ENCODE measurements at regions not wholly inside any gene's neighbourhood (a gene's known extent, or its start where the extent isn't known, plus 50 kb on each side); places are given as distances from the start of the nearest gene placed in this dataset.

DNA sequence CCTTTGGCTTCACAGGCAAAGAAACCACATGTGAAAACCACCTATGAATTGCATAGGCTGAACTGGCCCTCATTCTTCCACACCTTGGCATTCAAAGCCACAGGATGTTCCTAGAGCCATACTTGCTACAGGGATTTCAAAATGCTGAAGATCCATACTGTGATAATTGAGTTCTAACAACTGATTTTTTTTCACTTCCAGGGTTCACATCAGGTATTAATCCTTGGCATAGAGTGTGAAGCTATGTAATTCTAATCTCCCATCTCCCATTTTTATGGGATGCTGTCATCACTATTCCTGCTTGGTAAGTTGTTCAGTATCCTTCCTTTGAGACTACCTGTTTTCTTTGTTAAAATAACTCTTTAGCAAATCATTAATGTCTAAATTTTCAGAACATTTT, 1569.2 kb upstream of the ADGRL3 start:
- no peaks in the 10 kb centered on the region for H3K27me3 ChIP-seq
- no peaks in the 10 kb centered on the region for H3K36me3 ChIP-seq
- no peaks in the 10 kb centered on the region for H3K4me1 ChIP-seq
- TF ChIP-seq, protein P1, sequence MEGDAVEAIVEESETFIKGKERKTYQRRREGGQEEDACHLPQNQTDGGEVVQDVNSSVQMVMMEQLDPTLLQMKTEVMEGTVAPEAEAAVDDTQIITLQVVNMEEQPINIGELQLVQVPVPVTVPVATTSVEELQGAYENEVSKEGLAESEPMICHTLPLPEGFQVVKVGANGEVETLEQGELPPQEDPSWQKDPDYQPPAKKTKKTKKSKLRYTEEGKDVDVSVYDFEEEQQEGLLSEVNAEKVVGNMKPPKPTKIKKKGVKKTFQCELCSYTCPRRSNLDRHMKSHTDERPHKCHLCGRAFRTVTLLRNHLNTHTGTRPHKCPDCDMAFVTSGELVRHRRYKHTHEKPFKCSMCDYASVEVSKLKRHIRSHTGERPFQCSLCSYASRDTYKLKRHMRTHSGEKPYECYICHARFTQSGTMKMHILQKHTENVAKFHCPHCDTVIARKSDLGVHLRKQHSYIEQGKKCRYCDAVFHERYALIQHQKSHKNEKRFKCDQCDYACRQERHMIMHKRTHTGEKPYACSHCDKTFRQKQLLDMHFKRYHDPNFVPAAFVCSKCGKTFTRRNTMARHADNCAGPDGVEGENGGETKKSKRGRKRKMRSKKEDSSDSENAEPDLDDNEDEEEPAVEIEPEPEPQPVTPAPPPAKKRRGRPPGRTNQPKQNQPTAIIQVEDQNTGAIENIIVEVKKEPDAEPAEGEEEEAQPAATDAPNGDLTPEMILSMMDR (IDR thresholded peaks at IDR 0.05): no peak
- no peak for TF ChIP-seq POLR2A (IDR thresholded peaks at IDR 0.05)
- no peak for DNase-seq
- no peaks in the 10 kb centered on the region for H3K9me3 ChIP-seq
- no peak overlapping the region for H3K27ac ChIP-seq
- no peak overlapping the region for H3K4me3 ChIP-seq

GRCh38 chr4:59637596-59637995, 1562.5 kb upstream of the ADGRL3 start:
- Histone ChIP-seq H3K36me3 (no peaks in the 10 kb centered on the region), H3K27ac (no peak overlapping the region), H3K4me1 (no peaks in the 10 kb centered on the region), H3K9me3 (no peaks in the 10 kb centered on the region), H3K4me3 (no peak overlapping the region), H3K27me3 (no peaks in the 10 kb centered on the region)
- DNase-seq: no peak
- no peak for TF ChIP-seq POLR2A (IDR thresholded peaks at IDR 0.05)
- TF ChIP-seq, protein P1 (IDR thresholded peaks at IDR 0.05): no peak

GRCh38 chr4:59643682-59644081, 1556.4 kb upstream of the ADGRL3 start:
- Histone ChIP-seq H3K9me3 (no peaks in the 10 kb centered on the region), H3K4me3 (no peak overlapping the region), H3K36me3 (no peaks in the 10 kb centered on the region), H3K4me1 (no peaks in the 10 kb centered on the region), H3K27ac (no peak overlapping the region), H3K27me3 (no peaks in the 10 kb centered on the region)
- TF ChIP-seq, protein P1 (IDR thresholded peaks at IDR 0.05): no peak
- TF ChIP-seq POLR2A (IDR thresholded peaks at IDR 0.05): no peak
- no peak for DNase-seq

GRCh38 chr4:59644765-59645164, 1555.4 kb upstream of the ADGRL3 start:
- no peak for TF ChIP-seq POLR2A (IDR thresholded peaks at IDR 0.05)
- TF ChIP-seq, protein P1 (IDR thresholded peaks at IDR 0.05): no peak
- Histone ChIP-seq H3K4me3 (no peak overlapping the region), H3K27me3 (no peaks in the 10 kb centered on the region), H3K36me3 (no peaks in the 10 kb centered on the region), H3K27ac (no peak overlapping the region), H3K4me1 (no peaks in the 10 kb centered on the region), H3K9me3 (no peaks in the 10 kb centered on the region)
- no peak for DNase-seq

DNA sequence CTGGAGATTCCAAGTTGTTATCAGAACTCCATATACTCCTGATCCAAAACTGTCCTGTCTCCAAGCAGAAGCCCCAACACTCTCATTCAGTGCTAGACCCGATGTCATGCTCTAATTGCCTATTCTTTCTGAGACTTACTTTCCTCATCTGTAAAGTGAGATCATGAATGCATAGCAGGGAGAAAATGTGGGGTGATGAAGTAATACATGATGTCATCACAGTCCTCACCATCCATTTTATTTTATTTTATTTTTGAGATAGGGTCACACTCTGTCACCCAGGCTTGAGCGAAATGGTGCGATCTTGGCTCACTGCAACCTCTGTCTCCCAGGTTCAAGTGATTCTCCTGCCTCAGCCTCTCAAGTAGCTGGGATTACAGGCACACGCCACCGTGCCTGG, 1554.0 kb upstream of the ADGRL3 start:
- Histone ChIP-seq H3K27ac (no peak overlapping the region), H3K4me1 (no peaks in the 10 kb centered on the region), H3K9me3 (no peaks in the 10 kb centered on the region), H3K4me3 (no peak overlapping the region), H3K27me3 (no peaks in the 10 kb centered on the region), H3K36me3 (no peaks in the 10 kb centered on the region)
- TF ChIP-seq POLR2A (IDR thresholded peaks at IDR 0.05): no peak
- TF ChIP-seq, protein P1 (IDR thresholded peaks at IDR 0.05): no peak
- no peak for DNase-seq

DNA sequence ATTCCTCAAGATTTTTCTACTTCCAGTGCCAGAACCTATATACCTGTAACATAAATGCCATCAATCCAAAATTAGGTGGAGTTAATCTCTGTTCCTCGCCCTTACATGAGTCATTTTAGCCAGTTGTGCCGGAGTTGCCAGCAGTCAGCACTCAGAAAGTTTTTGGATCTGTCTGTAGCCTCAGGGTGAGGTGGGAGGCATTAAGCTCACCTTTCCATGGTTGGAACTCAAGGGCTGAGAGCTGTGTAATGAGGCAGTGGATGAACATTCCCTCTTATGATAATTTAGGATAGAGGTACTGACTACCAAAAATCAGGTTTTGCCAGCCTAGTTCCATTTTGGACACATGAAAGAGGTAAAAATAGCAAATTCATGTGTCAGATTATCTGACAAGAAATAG, 1553.1 kb upstream of the ADGRL3 start:
- no peaks in the 10 kb centered on the region for H3K9me3 ChIP-seq
- no peaks in the 10 kb centered on the region for H3K36me3 ChIP-seq
- TF ChIP-seq, protein P1 (IDR thresholded peaks at IDR 0.05): no peak
- TF ChIP-seq POLR2A (IDR thresholded peaks at IDR 0.05): no peak
- H3K27ac ChIP-seq: no peak overlapping the region
- H3K27me3 ChIP-seq: no peaks in the 10 kb centered on the region
- H3K4me1 ChIP-seq: no peaks in the 10 kb centered on the region
- no peak overlapping the region for H3K4me3 ChIP-seq
- no peak for DNase-seq

Measured in Peyer's patch (tissue), 4 donors.